Colon (tissue), 2 donors: ENCODE measurements at regions not wholly inside any gene's neighbourhood (a gene's known extent, or its start where the extent isn't known, plus 50 kb on each side); places are given as distances from the start of the nearest gene placed in this dataset.

Experiments used
- FAIRE-seq: peaks from 2 replicates; lab custom pipeline; 2012; peaks lifted over from hg19 to GRCh38; lab: Jason Lieb, UNC
- donor health status: control.
- donor health status: control.

DNA sequence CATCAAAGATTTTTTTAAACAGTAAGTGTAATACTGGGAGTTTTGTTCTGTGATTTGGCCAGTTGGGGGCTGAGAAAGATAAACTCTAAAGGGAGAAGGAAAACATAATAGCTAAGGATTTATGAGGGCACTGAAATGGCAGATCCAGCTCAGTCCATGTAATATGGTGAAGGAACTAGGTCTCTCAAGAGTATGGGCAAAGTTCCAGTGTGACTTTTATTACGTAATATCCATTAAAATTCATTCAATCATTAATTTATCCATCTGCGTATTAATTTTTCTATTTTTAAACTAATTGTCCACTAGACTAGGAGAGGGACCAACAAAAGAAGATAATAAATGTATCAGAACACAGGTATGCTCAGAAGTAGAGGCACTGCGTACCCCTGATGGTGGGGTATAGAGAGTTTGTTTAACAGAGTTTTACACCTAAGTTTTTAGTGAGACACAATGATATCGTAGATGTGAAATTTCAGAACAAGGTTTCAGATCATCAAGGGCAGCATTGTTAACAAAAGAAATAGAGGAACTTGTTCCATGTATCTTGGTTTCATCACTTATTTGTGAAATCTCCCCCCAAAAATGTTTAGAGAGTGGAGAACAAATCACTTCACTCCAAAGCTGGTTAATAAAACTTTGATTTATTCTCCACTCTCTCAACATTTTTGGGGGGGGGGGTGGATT is 351.1 kb downstream of the GRXCR1 start:
- FAIRE-seq: no peak

DNA sequence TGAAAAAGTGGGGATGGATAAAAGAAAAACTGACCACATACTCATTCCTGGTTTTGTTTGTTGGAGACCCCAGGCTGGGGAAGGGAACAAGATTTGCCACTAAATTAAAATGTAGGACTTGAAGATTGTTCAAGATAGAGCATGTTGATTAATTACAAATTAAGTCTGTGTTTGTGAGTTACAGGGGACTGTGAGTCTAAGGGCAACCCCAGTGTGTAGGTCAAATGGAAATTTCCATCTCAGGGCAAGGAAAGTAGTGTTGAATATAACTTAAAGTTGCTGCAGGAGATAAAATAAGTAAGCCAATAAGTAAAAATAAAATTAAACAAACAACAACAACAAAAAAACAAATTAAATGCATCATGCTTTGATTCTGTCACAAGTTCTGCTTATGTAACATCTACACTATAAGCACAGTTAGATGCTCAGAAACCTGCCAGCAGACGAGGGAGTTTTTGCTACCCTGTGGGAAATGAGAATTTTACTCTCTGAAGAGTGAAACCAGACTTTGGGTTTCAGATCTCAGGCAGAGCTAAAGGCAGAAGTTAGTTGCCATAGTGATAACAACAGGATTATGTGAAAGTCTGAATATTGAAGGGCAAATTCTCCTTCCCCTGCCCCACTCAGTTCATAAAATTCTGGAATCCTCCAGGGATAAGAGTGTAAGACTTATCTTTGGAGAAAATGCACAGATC is 352.3 kb downstream of the GRXCR1 start:
- no peak for FAIRE-seq

DNA sequence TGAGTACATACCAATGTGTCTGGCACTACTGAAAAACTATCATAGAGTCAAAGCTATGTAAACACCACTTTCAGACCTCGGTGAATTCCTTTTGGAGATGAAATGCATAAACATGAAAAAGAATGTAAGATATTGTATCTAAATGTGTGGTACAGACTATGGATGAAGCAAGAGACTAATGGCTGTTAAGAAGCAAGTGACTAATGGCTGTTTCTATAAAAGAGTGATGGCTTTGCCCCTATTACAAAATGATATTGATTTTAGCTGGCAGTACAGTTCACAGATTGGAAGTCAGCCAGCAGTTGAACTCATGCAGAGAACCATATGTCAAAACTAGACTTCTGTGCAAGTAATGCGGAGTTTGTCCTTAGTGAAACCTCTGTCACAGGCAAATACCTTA is 359.3 kb downstream of the GRXCR1 start:
- no peak for FAIRE-seq

DNA sequence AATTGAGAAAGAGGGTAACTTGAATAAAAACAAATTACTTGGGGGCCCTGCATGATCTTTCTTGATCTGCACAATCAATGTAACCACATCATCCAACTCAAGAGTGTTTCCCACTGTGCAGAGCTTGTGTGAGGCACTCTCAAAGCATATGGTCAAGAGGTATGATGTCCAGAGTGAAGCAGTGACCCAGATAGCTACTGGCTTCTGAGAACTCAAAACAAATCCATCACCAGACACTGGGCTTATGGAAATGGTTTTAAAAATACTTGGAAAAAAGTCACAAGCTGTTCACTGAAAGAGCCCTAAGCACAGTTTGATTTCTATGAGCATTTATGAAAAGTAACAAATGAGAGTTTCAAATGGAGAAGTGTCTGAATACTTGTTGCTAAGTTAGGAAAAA is 361.0 kb downstream of the GRXCR1 start:
- no peak for FAIRE-seq

DNA sequence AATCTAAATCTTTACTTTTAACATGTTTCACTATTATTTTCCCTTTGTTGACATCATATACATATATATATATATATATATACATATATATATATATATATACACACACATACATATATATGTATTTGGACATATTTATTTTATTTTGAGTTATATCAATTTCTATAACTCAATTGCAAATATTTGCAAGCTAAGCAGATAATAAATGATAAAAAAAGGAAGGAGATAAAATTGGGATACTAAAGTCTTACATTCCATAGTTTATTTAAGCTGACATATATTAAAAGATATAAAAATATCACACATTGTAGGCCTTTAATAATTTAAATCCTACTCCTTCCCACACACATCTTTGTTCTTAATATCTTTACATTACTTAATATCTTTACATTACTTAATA is 372.2 kb downstream of the GRXCR1 start:
- FAIRE-seq: peak; percentile 43

DNA sequence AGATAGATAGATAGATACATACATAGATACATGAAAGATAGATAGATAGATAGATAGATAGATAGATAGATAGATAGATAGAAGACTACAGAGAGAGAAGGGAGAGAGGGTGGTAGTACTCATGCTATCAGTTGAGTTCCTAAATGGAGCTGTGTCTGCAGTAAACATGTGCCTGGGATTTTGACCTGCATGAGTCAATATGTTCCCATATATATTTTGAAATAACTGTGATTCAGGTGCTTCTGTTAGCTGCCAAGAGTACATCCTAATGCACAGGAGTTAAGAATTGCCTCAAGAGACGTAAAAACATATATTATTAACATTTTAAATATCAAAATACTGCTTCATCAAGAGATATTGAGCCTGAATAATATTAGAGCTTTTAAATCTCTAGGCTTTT is 379.4 kb downstream of the GRXCR1 start:
- no peak for FAIRE-seq

DNA sequence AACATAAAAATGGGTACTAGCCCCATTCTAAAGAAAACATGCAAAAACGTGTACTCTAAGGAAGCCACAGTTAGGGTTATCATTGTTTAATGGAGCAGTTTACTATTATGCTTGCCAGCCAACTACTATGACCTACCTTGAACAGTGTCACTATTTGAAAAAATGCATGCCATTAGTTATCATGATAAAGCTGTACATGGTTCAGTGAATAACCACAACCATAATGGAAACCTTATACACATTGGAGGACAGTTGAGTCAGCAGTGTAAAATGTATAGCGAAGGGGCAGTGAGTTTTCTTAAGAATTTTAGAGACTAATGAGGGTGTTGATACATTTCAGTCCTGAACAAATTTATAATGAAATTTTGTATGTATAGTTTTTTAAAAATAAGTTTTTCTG is 381.9 kb downstream of the GRXCR1 start:
- no peak for FAIRE-seq

DNA sequence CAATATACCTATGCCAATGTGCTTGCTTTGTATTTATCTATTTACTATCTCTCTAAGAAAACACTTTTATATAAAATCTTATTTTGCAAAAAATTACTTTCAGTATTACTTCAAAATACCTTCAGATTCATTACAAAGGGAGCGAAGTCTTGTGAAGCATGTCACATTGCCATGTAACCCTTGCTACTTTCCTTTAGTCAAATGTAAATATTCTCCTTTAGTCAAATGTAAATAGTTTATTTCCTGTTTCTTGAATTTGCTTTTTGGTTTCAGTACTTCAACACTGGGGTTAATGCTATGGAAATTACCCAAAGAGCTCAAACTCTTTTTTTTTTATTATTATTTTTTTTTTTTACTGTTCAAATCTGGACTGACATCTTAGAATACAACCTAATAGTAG is 383.3 kb downstream of the GRXCR1 start:
- FAIRE-seq: no peak

DNA sequence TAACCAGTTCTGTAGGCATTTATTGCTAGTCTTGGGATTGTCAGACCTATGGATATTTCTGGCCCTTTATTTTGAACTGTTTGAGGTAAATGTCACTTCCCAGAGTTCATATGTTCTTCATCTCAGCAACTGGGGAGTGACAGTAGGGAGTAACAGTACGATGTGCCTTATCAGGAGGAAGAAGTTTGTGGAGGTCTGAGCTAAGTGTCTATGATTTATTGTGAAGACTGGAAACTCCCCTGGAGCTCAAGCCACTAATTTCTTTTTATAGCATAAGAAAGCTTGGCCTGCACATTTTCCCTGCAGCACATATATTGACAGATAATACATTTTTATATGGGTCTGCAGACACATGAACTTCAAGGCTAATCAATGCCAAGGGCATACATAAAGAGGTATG is 383.8 kb downstream of the GRXCR1 start:
- FAIRE-seq: no peak

DNA sequence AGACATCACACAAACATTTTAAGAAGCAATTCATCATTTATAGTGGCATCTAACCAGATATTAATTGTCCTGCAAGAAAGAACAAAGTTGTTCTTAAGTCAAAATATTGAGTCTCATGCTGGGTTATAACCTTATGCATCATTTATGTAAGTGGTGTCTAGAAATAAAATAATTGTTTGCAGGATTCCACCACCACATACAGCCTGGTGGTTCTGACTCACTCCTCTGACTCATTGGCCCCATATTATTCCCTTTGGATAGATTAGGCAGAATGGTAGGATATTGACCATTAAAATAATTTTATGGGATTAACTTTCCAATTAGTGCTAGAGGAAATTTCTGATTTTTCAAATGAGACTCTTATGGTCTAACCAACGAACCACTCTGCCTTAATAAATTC is 384.5 kb downstream of the GRXCR1 start:
- no peak for FAIRE-seq

DNA sequence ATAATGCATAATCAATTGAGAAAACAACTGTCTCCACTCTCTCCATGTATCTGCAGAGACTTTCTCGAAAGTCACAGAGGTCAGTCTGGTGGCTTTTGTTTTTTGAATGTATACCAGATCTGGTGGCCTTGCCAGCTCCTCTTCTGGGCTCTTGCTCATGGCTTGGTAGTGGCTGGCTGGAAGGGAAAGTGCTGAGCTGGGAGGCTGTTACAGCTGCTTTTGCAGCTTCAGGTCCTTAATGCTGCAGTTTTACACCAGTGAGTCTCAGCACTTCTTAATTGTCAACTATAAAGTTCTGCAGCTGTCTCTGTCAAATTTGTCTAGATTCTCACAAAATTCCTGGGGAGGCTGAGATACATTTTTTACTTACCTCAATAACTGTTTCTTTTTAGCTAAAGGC is 390.0 kb downstream of the GRXCR1 start:
- no peak for FAIRE-seq

DNA sequence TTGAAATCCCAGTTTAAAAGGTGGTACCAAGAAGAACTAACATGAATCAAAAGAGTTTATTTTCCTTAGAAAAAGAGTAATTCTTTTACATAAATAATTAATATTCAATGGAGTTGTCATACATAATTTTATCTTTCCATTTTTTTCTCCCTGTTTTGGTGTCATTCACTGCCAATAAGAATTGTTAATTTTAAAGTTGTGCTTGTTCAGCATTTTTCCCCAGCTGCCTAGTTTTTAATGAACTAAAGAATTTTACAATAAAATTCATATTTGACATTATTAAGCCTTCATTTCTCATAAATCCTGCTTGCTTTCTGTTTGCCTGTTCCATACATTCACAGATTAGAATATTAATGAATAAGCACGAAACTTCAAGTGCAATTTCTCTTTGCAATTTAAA is 393.6 kb downstream of the GRXCR1 start:
- FAIRE-seq: no peak

DNA sequence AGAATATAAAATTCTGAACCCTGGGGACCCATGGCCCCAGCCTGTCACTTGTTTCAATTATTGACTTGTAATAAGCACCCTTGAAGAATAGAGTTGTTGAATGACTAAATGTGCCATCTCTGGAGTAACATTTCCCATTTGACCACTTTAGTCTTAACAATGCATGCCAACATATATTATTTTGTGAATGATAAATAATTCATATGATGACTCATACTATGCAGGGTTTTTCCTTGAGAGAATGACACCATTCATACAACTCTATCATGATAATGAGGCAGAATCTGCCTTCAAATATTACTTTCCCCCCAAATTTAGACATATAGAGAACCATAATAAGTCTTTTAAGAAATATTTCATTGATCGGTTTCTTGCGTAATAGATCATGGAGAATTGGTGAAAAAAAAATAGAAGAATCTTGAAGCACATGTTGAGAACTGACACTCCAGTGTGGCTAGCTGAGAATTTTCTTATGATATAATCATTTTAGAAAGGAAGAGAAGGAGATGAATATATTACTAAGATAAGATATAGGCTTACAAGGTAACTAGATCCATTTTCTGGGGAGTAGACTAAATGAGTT is 404.5 kb downstream of the GRXCR1 start:
- no peak for FAIRE-seq

DNA sequence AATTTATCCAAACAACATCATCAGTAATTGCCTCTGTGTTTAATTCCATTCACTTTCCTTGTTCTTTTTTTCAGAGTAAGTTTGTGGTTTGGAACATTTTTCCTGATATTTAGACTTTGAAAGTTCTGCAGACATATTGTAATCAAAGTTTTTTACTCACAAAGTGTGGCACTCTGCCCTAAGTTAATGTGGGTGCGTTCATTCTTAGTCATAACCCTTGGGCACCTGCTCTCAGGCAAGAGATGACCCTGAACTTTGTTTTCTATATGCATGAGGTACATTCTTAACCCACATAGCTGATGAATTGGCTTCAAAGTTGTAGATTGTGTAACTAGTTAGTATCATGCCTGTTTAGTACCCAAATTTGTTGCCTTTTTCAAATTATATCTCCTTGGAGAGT is 424.3 kb downstream of the GRXCR1 start:
- no peak for FAIRE-seq

DNA sequence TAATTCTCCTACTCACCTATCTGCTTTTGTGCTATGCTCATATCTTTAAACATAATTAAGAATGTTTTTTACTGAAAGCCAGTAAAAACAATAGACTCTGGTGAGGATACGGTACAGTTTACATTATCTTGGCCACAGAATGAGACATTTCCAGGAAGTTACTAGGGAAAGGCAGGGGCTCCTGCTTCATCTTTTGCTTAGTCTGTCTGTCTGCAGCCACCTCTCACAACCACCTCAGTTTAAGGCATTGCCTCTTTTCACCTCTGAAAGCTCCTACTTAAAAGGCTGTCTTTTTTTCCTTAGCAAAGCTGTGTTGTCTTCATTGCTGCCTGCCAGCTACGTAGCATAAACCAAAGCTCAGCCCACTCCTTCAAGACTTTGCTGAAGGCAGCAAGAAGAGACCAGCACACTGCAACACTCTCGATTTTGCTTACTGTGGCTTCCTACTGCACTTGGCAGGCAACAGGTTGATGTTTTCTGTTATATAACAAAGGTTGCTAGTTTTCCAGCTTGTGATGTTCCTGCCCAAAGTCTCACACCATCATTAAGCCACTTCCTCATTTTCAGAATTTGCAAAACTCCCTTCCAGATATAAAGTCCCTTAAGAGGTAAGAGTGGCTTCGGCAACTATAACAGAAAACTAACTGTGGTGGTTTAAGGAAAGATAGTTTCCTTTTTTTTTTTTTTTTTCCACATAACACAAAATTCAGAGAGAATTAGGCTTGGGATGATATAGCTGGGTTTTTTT is 432.9 kb downstream of the GRXCR1 start:
- FAIRE-seq: no peak

DNA sequence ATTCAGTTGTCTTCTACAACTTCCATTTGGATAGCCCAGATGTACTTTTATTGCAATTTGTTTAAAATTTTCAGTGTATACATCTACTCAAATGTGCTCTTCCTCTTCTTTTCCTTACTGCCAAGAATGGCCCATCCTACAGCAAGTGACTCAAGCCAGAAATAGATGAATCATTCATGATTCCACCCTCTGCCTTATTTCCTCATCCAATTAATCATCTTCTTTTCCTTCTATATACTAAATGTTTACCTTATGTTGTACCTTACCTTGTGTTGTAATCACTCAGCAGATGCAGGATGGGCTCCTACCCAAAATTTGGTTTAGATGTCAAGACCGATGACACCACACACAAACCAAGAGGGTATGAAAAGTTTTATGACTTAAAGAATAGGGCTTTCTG is 437.8 kb downstream of the GRXCR1 start:
- no peak for FAIRE-seq

DNA sequence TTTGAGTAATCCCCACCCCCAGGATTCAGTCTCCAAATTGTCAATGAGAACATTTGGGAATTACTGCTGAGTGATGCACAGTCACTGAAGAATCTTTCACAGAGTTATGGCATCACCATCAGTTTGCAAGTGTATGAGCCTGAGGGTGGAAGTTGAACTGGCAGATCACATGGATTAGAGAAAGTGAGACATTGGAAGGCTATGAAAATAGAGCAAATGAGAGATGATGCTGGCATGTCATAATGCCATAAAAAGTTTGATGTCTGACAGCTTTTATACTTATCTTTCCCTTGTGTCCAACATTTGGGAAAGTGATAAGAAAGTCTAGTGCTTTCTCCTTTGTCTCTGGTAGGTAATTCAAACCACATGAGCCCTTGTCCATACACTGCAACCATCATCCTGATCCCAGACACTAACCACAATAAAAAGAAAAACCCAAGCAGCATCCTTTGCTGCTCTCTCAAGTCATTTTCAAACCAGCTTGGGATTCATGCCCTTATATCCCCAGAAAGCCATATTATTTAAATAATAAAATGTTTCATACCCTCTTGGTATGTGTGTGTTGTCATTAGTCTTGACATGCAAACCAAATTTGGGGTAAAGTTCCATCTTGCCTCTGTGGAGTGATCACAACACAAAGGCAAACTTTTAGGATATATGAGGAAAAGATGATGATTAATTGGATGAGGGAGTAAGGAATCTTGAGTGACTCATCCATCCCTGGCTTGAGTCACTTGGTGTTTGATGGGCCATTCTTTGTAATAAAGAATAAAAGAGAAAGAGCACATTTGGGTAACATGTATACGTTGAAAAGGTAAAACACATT is 438.9 kb downstream of the GRXCR1 start:
- no peak for FAIRE-seq

DNA sequence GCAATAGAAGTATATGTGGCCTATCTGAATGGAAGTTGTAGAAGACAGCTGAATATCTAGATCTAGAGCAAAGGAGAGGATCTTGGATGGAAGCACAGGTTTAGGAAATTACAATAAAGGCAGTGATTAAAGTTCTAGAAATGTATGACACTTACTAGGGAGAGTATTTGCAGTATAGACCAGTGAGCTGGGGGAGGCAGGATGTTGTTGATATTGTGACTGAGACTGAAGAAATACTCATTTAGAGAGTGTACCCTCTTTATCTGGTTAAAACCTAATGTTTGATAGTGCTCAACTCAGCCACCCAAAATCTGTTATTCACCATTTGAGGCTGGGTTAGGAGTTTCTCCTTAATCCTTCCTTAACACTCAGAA is 439.5 kb downstream of the GRXCR1 start:
- no peak for FAIRE-seq

DNA sequence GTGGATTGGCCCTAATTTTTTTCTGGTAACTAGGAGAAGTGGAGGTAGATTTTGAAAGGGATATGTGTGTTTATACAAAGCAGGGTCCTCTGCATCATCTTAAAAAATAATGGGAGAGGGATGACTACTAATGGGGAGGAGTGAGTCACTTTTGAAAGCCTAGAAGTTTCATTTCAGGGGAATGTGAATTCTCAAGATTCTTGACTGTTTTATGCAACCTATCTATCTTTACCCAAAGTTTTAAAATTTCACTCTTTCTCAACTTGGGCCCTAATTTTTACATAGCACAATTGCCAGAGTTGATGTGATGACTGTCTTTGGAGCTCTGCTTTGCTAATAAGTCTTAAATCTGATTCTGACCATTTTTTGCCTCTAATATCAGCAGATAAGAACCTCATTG is 445.2 kb downstream of the GRXCR1 start:
- no peak for FAIRE-seq

DNA sequence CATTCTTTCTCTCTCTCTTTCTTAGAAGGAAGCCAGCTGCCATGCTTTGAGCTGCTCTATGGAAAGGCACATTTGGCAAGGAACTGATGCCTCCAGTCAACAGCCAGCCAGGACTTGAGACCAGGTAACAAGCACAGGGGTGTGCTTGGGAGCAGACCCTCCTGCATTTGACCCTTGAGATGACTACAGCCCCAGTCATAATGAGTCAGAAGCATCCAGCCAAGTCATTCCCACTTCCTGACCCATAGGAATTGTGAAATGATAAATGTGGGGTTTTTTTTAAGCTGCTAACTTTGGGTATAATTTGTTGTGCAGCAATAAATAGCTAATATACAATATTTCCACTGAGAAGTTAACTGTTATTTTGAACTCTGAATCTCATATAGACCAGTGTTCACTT is 446.9 kb downstream of the GRXCR1 start:
- FAIRE-seq: no peak

DNA sequence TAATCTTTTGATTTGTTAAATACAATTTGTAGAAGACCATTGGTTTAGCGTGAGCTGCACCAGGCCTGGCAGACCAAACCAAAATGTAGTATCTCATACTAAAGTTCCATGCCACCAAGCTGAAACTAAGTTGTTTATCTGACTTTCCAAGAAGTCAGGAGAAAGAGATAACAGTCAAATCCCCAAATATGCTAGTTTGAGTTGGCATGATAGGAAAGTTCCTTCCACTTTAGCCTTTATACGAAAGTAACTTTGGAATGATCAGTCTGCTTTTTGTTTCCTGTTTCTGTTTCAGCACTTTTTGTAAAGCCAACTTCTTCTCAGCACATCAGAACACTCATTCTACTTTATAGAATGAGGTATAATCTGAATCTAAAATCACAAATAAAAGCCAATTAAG is 449.2 kb downstream of the GRXCR1 start:
- FAIRE-seq: no peak

DNA sequence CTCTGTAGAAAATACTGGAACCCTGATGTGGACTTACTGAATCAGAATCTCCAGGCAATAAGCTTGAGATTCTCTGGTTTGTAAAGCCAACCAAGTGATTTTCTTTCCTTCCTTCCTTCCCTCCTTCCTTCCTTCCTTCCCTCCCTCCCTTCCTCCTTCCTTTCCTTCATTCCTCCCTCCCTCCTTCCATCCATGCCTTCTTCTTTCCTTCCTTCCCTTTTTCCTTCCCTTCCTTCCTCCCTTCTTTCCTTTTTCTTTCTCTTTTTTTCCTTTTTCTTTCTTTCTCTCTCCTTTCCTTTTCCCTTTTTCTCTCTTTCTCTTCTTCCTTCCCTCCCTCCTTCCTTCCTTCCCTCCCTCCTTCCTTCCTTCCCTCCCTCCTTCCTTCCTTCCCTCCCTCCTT is 450.8 kb downstream of the GRXCR1 start:
- no peak for FAIRE-seq
